ENCODE measurements at regions not wholly inside any gene's neighbourhood (a gene's known extent, or its start where the extent isn't known, plus 50 kb on each side); places are given as distances from the start of the nearest gene placed in this dataset.

- ChIA-PET CTCF (interaction anchor here (1.2 to 4.7 kb wide), 6 partner anchors 9 to 248 kb away, joined by 3 to 129 read pairs (median 6); no protein-coding TSS in a partner anchor), POLR2A (no interaction called here)
- no peak for TF ChIP-seq CTCF (IDR thresholded peaks at IDR 0.05; ENCODE audit: insufficient read depth, low read length, missing control alignments)
- DNase-seq (ENCODE audit: low read depth, low spot score): no peak
- H3K4me3 ChIP-seq (ENCODE audit: low read depth, low read length): no peak overlapping the region
Observed at GRCh38 chr17:69605571-69605970, 191.1 kb downstream of the MAP2K6 start.

GRCh38 chr17:69606142-69606800 is 191.8 kb downstream of the MAP2K6 start:
- no peak overlapping the region for H3K4me3 ChIP-seq (ENCODE audit: low read depth, low read length)
- no peak for TF ChIP-seq CTCF (IDR thresholded peaks at IDR 0.05; ENCODE audit: insufficient read depth, low read length, missing control alignments)
- no peak for DNase-seq (ENCODE audit: low read depth, low spot score)
- POLR2A ChIA-PET: interaction anchor here (1.2 kb wide), 1 partner anchor 13 kb away, joined by 3 read pairs; no protein-coding TSS in a partner anchor
- CTCF ChIA-PET: interaction anchor here (0.6 to 5.7 kb wide), 40 partner anchors 10 to 1460 kb away, joined by 3 to 129 read pairs (median 4); no protein-coding TSS in a partner anchor

- no peak overlapping the region for H3K4me3 ChIP-seq (ENCODE audit: low read depth, low read length)
- TF ChIP-seq CTCF (IDR thresholded peaks at IDR 0.05; ENCODE audit: insufficient read depth, low read length, missing control alignments): peak; percentile 73
- peak; percentile 42 for DNase-seq (ENCODE audit: low read depth, low spot score)
- POLR2A ChIA-PET: interaction anchor here (1.2 kb wide), 1 partner anchor 14 kb away, joined by 3 read pairs; no protein-coding TSS in a partner anchor
- CTCF ChIA-PET: interaction anchor here (0.6 to 5.7 kb wide), 55 partner anchors 11 to 945 kb away, joined by 3 to 129 read pairs (median 4); no protein-coding TSS in a partner anchor
Observed at GRCh38 chr17:69607162-69607834, 192.8 kb downstream of the MAP2K6 start.

GRCh38 chr17:69608141-69608540 is 193.6 kb downstream of the MAP2K6 start:
- no peak for DNase-seq (ENCODE audit: low read depth, low spot score)
- ChIA-PET POLR2A (interaction anchor here (0.7 to 1.4 kb wide), 5 partner anchors 30 to 360 kb away, joined by 3 to 4 read pairs (median 3); no protein-coding TSS in a partner anchor), CTCF (interaction anchor here (0.6 to 5.7 kb wide), 31 partner anchors 11 to 945 kb away, joined by 3 to 129 read pairs (median 5); no protein-coding TSS in a partner anchor)
- no peak overlapping the region for H3K4me3 ChIP-seq (ENCODE audit: low read depth, low read length)
- no peak for TF ChIP-seq CTCF (IDR thresholded peaks at IDR 0.05; ENCODE audit: insufficient read depth, low read length, missing control alignments)

GRCh38 chr17:69608808-69609472 is 194.4 kb downstream of the MAP2K6 start:
- DNase-seq (ENCODE audit: low read depth, low spot score): peak; percentile 96
- no peak for TF ChIP-seq CTCF (IDR thresholded peaks at IDR 0.05; ENCODE audit: insufficient read depth, low read length, missing control alignments)
- POLR2A ChIA-PET: interaction anchor here (0.7 to 1.4 kb wide), 7 partner anchors 16 to 359 kb away, joined by 3 to 7 read pairs (median 3); no protein-coding TSS in a partner anchor
- CTCF ChIA-PET: interaction anchor here (0.6 to 5.7 kb wide), 33 partner anchors 10 to 1021 kb away, joined by 3 to 129 read pairs (median 4); no protein-coding TSS in a partner anchor
- H3K4me3 ChIP-seq (ENCODE audit: low read depth, low read length): no peak overlapping the region

All from AG04449 (cell line).